ENCODE measurements at regions not wholly inside any gene's neighbourhood (a gene's known extent, or its start where the extent isn't known, plus 50 kb on each side); places are given as distances from the start of the nearest gene placed in this dataset.

DNA sequence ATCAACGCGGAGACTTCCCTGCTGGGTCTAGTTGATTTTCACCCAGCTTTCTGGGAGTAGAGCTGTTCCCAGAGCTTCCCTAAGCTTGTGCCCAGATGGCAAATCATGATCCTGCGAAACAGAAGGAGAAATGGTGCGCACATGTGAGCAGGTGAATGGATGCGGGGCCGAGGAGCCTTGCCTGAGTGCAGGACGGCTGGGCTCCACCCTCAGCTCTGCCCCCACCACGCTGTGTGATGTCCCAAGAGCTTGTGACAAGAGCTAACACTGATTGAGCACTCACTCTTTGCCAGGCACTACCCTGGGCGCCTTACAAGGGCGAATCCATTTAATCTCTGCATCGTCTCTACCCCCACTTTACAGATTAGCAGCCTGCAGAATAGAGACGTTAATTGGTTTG lies 162.7 kb upstream of the RPL38 start:
- Histone ChIP-seq H3K4me2 (ENCODE audit: low read length) (no peak overlapping the region), H4K20me1 (ENCODE audit: insufficient read depth) (no peaks in the 10 kb centered on the region), H3K36me3 (ENCODE audit: control insufficient read depth in 1 of 2, insufficient read depth in 2 of 2, low read length in 2 of 2) (no peaks in the 10 kb centered on the region), H3K27me3 (ENCODE audit: insufficient read depth, low read length) (no peaks in the 10 kb centered on the region), H3K79me2 (ENCODE audit: insufficient read depth, low read length) (no peaks in the 10 kb centered on the region), H3K9me2 (ENCODE audit: insufficient read depth) (no peaks in the 10 kb centered on the region), H3K9me3 (ENCODE audit: control insufficient read depth in 1 of 2, insufficient read depth in 1 of 2, low read depth in 1 of 2, low read length in 2 of 2) (no peaks in the 10 kb centered on the region), H3K4me1 (ENCODE audit: control insufficient read depth in 1 of 2, insufficient read depth in 2 of 2, low read length in 2 of 2) (peaks cover 7 to 16% of the 10 kb centered on the region in 2 experiments), H3K4me3 (replicated peaks in 1 of 2; ENCODE audit: low read depth in 1 of 2, low read length in 2 of 2) (no peak overlapping the region), H3K9ac (ENCODE audit: low read length) (no peak overlapping the region), H3K27ac (ENCODE audit: low read depth, low read length) (no peak overlapping the region), H2AFZ (ENCODE audit: low read depth, low read length, poor library complexity, severe bottlenecking) (no peak overlapping the region)
- RAD21 ChIA-PET (ENCODE audit: low non-redundant PET in 1 of 2, low total read pairs in 2 of 2, uncharacterized antibody in 2 of 2, unreplicated experiment in 2 of 2): no interaction called here
- intact Hi-C loops (cut with micrococcal nuclease): no loop called here
- TF ChIP-seq CEBPB (IDR thresholded peaks at IDR 0.05; ENCODE audit: low read depth) (no peak), POLR2A (IDR thresholded peaks at IDR 0.05; ENCODE audit: borderline replicate concordance, extremely low read depth, insufficient read depth, insufficient read length) (no peak), RAD21 (IDR thresholded peaks at IDR 0.05; ENCODE audit: low read depth) (no peak)
- TF ChIP-seq, protein P1, sequence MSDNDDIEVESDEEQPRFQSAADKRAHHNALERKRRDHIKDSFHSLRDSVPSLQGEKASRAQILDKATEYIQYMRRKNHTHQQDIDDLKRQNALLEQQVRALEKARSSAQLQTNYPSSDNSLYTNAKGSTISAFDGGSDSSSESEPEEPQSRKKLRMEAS (IDR thresholded peaks at IDR 0.05): no peak
- TF ChIP-seq, protein P2, sequence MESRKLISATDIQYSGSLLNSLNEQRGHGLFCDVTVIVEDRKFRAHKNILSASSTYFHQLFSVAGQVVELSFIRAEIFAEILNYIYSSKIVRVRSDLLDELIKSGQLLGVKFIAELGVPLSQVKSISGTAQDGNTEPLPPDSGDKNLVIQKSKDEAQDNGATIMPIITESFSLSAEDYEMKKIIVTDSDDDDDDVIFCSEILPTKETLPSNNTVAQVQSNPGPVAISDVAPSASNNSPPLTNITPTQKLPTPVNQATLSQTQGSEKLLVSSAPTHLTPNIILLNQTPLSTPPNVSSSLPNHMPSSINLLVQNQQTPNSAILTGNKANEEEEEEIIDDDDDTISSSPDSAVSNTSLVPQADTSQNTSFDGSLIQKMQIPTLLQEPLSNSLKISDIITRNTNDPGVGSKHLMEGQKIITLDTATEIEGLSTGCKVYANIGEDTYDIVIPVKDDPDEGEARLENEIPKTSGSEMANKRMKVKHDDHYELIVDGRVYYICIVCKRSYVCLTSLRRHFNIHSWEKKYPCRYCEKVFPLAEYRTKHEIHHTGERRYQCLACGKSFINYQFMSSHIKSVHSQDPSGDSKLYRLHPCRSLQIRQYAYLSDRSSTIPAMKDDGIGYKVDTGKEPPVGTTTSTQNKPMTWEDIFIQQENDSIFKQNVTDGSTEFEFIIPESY (IDR thresholded peaks at IDR 0.05; ENCODE audit: extremely low read depth, insufficient replicate concordance, low read length): no peak
- DNase-seq (ENCODE audit: low read depth, low spot score) (no peak), ATAC-seq (no peak)
- BruUV-seq (replicated peaks): no TSS peak
- POLR2A ChIA-PET: no interaction called here
- CTCF ChIA-PET: no interaction called here

DNA sequence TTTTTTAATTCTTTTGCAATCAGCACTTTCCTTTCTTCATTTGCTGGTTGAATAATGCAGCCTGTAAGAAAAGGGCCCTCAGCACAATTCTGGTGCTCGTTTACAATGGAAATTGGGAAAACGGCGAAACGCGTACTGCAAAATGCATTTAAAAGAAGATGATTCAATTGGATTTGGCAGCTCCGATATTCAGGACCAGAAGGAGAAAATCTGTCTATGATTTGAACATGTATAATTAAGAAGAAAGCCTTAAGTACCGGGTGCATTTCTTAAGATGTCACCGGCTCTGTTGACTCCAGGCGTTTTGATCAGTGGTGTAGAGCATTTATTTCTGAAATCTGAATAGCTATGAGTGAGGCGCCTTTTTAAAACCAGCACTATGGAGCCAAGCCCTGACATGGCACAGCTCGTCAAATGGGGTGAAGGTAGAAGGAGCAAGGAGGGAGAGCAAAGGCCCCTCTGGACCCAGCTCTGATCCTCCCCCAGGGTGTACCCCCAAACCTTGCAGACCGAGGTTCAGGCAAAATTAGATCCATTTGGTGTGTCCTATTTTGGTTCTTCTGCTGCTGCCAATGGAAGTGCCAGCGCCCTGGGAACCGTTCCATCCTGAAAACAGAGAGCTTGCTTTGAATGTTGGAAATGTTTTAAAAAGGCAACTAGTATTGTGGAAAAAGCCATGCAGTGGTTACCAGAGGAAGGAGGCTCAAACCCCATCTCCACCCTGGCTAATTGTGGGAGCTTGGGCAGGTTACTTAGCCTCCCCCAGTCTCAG lies 161.4 kb upstream of the RPL38 start:
- no peak overlapping the region for H3K9ac ChIP-seq (ENCODE audit: low read length)
- no TSS peak for BruUV-seq (replicated peaks)
- RAD21 ChIA-PET (ENCODE audit: low non-redundant PET in 1 of 2, low total read pairs in 2 of 2, uncharacterized antibody in 2 of 2, unreplicated experiment in 2 of 2): no interaction called here
- DNase-seq (ENCODE audit: low read depth, low spot score) (no peak), ATAC-seq (no peak)
- peak overlapping the region in 1 of 2 experiments; percentile 2; a peak in 1 of 4 replicates for H3K4me3 ChIP-seq (replicated peaks in 1 of 2; ENCODE audit: low read depth in 1 of 2, low read length in 2 of 2)
- peak overlapping the region; percentile 74 for H2AFZ ChIP-seq (ENCODE audit: low read depth, low read length, poor library complexity, severe bottlenecking)
- no peaks in the 10 kb centered on the region for H3K9me3 ChIP-seq (ENCODE audit: control insufficient read depth in 1 of 2, insufficient read depth in 1 of 2, low read depth in 1 of 2, low read length in 2 of 2)
- H3K4me1 ChIP-seq (ENCODE audit: control insufficient read depth in 1 of 2, insufficient read depth in 2 of 2, low read length in 2 of 2): peaks cover 7 to 16% of the 10 kb centered on the region in 2 experiments
- H3K9me2 ChIP-seq (ENCODE audit: insufficient read depth): no peaks in the 10 kb centered on the region
- H4K20me1 ChIP-seq (ENCODE audit: insufficient read depth): no peaks in the 10 kb centered on the region
- intact Hi-C loops (cut with micrococcal nuclease): no loop called here
- POLR2A ChIA-PET: interaction anchor here (0.6 kb wide), 1 partner anchor 43 kb away, joined by 3 read pairs; no protein-coding TSS in a partner anchor
- H3K79me2 ChIP-seq (ENCODE audit: insufficient read depth, low read length): no peaks in the 10 kb centered on the region
- peak overlapping the region; percentile 57 for H3K4me2 ChIP-seq (ENCODE audit: low read length)
- H3K36me3 ChIP-seq (ENCODE audit: control insufficient read depth in 1 of 2, insufficient read depth in 2 of 2, low read length in 2 of 2): no peaks in the 10 kb centered on the region
- H3K27me3 ChIP-seq (ENCODE audit: insufficient read depth, low read length): no peaks in the 10 kb centered on the region
- no peak overlapping the region for H3K27ac ChIP-seq (ENCODE audit: low read depth, low read length)
- CTCF ChIA-PET: interaction anchor here (1.3 to 1.6 kb wide), 2 partner anchors 11 to 158 kb away, joined by 3 read pairs; no protein-coding TSS in a partner anchor
- TF ChIP-seq ELF1 (IDR thresholded peaks at IDR 0.05; ENCODE audit: borderline replicate concordance, low read depth) (no peak), SP1 (IDR thresholded peaks at IDR 0.05; ENCODE audit: low read depth) (no peak), FOSL1 (IDR thresholded peaks at IDR 0.05; ENCODE audit: low read depth) (no peak), ZNF274 (IDR thresholded peaks at IDR 0.05; ENCODE audit: low read depth, low read length) (no peak), SIN3A (IDR thresholded peaks at IDR 0.05; ENCODE audit: low read depth) (no peak), POLR2AphosphoS5 (IDR thresholded peaks at IDR 0.05; ENCODE audit: low read depth, low read length) (no peak), CEBPB (IDR thresholded peaks at IDR 0.05; ENCODE audit: low read depth) (no peak), CBX3 (IDR thresholded peaks at IDR 0.05; ENCODE audit: low read depth) (no peak), EGR1 (IDR thresholded peaks at IDR 0.05; ENCODE audit: low read depth) (no peak), POLR2A (IDR thresholded peaks at IDR 0.05; ENCODE audit: borderline replicate concordance, extremely low read depth, insufficient read depth, insufficient read length) (no peak), ZFX (IDR thresholded peaks at IDR 0.05) (no peak)
- TF ChIP-seq, protein P3, sequence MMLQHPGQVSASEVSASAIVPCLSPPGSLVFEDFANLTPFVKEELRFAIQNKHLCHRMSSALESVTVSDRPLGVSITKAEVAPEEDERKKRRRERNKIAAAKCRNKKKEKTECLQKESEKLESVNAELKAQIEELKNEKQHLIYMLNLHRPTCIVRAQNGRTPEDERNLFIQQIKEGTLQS (IDR thresholded peaks at IDR 0.05): no peak
- TF ChIP-seq, protein P1 (IDR thresholded peaks at IDR 0.05): no peak
- TF ChIP-seq, protein P4, sequence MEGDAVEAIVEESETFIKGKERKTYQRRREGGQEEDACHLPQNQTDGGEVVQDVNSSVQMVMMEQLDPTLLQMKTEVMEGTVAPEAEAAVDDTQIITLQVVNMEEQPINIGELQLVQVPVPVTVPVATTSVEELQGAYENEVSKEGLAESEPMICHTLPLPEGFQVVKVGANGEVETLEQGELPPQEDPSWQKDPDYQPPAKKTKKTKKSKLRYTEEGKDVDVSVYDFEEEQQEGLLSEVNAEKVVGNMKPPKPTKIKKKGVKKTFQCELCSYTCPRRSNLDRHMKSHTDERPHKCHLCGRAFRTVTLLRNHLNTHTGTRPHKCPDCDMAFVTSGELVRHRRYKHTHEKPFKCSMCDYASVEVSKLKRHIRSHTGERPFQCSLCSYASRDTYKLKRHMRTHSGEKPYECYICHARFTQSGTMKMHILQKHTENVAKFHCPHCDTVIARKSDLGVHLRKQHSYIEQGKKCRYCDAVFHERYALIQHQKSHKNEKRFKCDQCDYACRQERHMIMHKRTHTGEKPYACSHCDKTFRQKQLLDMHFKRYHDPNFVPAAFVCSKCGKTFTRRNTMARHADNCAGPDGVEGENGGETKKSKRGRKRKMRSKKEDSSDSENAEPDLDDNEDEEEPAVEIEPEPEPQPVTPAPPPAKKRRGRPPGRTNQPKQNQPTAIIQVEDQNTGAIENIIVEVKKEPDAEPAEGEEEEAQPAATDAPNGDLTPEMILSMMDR (IDR thresholded peaks at IDR 0.05 in 2 of 3, conservative IDR thresholded peaks at IDR 0.05 in 1 of 3; ENCODE audit: borderline replicate concordance in 1 of 3, insufficient read depth in 1 of 3, low read depth in 2 of 3, low read length in 2 of 3): no peak

Data from HCT116 (cell line).